HG03135 (cell line): ENCODE measurements at regions not wholly inside any gene's neighbourhood (a gene's known extent, or its start where the extent isn't known, plus 50 kb on each side); places are given as distances from the start of the nearest gene placed in this dataset.
"Not testable (repeated sequence)": the region's sequence is repeated elsewhere in the genome, so short reads cannot be mapped to it uniquely, and the experiment has no call there.

Experiments
- ATAC-seq: cut with Tn5 transposase; IDR thresholded peaks from one replicate; pipeline ENCODE4 v1.9.1; 2021; ENCODE audit warnings: mild to moderate bottlenecking, moderate library complexity; ENCODE audit not compliant: unreplicated experiment

GRCh38 chr2:187075671-187076070, 226.7 kb upstream of the ZSWIM2 start:
- ATAC-seq: no peak

GRCh38 chr2:187075199-187075635, 226.2 kb upstream of the ZSWIM2 start:
- no peak for ATAC-seq

GRCh38 chr2:187058198-187058597, 209.2 kb upstream of the ZSWIM2 start:
- ATAC-seq: no peak

GRCh38 chr2:187057466-187057865, 208.5 kb upstream of the ZSWIM2 start:
- no peak for ATAC-seq

- ATAC-seq: no peak
These were observed 207.7 kb upstream of the ZSWIM2 start for GRCh38 chr2:187056416-187057334.

- no peak for ATAC-seq
These were observed 206.5 kb upstream of the ZSWIM2 start for GRCh38 chr2:187055463-187055862.

- no peak for ATAC-seq
These were observed 205.7 kb upstream of the ZSWIM2 start for GRCh38 chr2:187054501-187055319.

GRCh38 chr2:187051350-187051749, 202.4 kb upstream of the ZSWIM2 start:
- peak; percentile 91 for ATAC-seq

- no peak for ATAC-seq
These were observed 201.5 kb upstream of the ZSWIM2 start for GRCh38 chr2:187050409-187050998.

- no peak for ATAC-seq
These were observed 188.3 kb upstream of the ZSWIM2 start for GRCh38 chr2:187037310-187037709.

- no peak for ATAC-seq
These were observed 185.5 kb upstream of the ZSWIM2 start for GRCh38 chr2:187034434-187034833.

- no peak for ATAC-seq
These were observed 175.8 kb upstream of the ZSWIM2 start for GRCh38 chr2:187024739-187025138.

- not testable (repeated sequence) for ATAC-seq
These were observed 175.0 kb upstream of the ZSWIM2 start for GRCh38 chr2:187023996-187024395.

- ATAC-seq: no peak
These were observed 168.5 kb upstream of the ZSWIM2 start for GRCh38 chr2:187017438-187017837.

GRCh38 chr2:187013058-187013457, 164.1 kb upstream of the ZSWIM2 start:
- ATAC-seq: no peak

GRCh38 chr2:187011206-187011832, 162.3 kb upstream of the ZSWIM2 start:
- ATAC-seq: no peak

GRCh38 chr2:187009483-187010239, 160.7 kb upstream of the ZSWIM2 start:
- no peak for ATAC-seq

GRCh38 chr2:187008111-187008510, 159.1 kb upstream of the ZSWIM2 start:
- no peak for ATAC-seq

GRCh38 chr2:187003611-187004010, 154.6 kb upstream of the ZSWIM2 start:
- ATAC-seq: no peak

GRCh38 chr2:187003038-187003554, 154.1 kb upstream of the ZSWIM2 start:
- no peak for ATAC-seq
